D721Med (cell line): ENCODE measurements at regions not wholly inside any gene's neighbourhood (a gene's known extent, or its start where the extent isn't known, plus 50 kb on each side); places are given as distances from the start of the nearest gene placed in this dataset.

Experiments used
- DNase-seq: peaks from one replicate; pipeline ENCODE4 v3.0.0; 2011; ENCODE audit warnings: low spot score; ENCODE audit not compliant: insufficient read length
- FAIRE-seq: peaks from 2 replicates; lab custom pipeline; 2011; peaks lifted over from hg19 to GRCh38; lab: Jason Lieb, UNC
- TF ChIP-seq, protein P1 (sequence below): IDR thresholded peaks from 2 replicates; pipeline ENCODE4 v1.5.1; 2012; ENCODE audit warnings: mild to moderate bottlenecking, control low read depth; ENCODE audit not compliant: insufficient read depth; ENCODE audit errors: missing control alignments

DNA sequence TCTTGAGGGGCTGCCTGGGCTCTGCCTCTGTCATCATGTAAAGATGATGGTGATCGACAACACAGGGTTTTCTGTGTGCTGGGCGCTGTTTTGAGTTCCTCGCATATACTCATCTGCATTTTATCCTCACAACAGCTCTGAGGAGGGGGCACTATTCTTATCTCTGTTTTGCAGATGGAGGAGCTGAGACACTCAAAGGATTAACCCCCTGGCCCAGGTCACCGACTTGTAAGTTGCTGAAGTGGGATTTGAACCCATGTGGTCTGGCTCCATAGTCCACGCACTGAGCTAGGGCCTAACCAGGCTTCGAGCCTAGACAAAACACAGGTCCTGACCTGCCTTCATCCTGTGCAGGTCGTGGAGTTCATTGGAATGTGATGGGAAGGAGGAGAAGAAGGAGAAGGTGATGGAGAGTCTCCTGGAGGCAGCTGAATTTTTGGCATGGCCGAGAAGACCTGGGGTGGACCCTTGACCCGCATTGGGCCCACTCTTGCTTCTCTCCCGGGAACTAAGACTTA lies 140.0 kb downstream of the ASCL4 start:
- DNase-seq (no peak), FAIRE-seq (no peak)
- TF ChIP-seq, protein P1, sequence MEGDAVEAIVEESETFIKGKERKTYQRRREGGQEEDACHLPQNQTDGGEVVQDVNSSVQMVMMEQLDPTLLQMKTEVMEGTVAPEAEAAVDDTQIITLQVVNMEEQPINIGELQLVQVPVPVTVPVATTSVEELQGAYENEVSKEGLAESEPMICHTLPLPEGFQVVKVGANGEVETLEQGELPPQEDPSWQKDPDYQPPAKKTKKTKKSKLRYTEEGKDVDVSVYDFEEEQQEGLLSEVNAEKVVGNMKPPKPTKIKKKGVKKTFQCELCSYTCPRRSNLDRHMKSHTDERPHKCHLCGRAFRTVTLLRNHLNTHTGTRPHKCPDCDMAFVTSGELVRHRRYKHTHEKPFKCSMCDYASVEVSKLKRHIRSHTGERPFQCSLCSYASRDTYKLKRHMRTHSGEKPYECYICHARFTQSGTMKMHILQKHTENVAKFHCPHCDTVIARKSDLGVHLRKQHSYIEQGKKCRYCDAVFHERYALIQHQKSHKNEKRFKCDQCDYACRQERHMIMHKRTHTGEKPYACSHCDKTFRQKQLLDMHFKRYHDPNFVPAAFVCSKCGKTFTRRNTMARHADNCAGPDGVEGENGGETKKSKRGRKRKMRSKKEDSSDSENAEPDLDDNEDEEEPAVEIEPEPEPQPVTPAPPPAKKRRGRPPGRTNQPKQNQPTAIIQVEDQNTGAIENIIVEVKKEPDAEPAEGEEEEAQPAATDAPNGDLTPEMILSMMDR = no peak

DNA sequence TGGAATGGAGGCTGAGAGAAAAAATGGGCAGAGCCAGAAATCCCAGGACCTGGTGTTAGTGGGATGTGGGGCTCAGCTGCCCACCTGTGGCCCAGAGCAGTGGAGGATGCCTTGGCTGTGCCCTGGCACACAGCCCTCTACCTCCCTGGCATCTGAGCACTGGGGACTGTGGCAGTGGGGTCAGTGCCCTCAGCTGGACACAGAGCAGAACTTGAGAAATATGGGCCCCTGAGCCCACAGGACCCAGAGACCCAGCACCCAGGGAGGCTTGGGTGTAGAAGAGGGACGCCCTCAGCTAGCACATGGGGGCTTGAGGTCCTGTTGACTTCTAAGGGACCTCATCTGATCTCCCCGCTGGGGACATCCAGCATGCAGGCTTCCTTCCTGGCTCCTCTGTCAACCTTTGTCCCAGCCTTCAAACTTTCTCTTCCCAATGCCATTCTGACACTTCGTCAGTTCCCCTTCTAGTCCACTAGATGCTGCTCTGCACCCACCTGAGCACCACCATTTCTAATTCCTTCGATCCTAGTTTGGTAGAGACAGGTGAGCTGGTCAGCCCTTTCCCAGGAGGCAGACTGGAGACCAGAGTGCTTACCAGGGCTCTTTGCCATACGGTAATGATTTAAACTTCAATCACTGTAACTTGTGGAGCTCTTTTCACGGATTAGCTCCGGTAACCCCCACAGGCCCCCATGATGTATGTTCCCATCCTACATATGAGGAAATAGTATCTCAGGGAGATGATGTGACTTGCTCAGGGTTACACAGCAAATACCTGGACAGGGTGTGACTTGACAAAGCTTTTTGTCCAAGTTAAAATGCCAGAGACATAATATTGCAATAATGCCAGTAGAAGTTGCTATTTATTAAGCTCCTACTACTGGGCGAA lies 143.7 kb downstream of the ASCL4 start:
- no peak for FAIRE-seq
- TF ChIP-seq, protein P1 = peak; percentile 51
- DNase-seq = peak; percentile 41

DNA sequence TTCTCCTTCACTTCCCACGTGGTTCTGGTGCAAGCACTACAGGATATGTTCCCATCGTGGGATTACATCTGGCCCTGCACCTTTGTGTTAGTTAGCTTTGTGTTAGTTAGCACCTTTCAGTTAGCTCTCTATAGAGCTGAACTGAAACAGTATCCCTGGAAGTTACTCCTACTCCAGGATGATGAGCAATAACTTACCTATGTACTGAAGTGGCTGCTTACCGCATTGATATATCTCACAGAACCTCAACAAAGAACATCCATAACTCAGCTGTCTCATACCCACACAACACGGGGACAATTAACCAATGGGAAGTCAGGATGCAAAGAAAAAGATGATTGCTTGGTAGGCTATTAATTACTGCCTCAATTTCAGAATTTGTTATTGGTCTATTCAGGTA lies 146.6 kb downstream of the ASCL4 start:
- TF ChIP-seq, protein P1 = no peak
- FAIRE-seq (no peak), DNase-seq (no peak)

DNA sequence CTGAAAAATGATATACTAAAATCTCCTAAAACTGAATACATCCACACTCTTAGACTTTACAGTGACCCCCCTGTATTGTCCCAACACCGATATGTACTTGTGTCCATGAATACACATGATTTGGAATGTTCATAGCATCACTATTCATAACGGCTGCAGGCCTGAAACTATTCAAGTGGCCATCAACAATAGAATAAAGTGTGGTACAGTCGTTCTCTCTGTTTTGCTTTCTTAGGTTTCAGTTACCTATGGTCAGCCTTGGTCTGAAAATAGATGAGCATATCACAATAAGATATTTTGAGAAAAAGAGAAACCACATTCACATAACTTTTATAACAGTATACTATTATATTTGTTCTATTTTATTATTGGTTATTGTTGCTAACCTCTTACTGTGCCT lies 150.6 kb downstream of the ASCL4 start:
- no peak for DNase-seq
- no peak for FAIRE-seq
- TF ChIP-seq, protein P1 = no peak

DNA sequence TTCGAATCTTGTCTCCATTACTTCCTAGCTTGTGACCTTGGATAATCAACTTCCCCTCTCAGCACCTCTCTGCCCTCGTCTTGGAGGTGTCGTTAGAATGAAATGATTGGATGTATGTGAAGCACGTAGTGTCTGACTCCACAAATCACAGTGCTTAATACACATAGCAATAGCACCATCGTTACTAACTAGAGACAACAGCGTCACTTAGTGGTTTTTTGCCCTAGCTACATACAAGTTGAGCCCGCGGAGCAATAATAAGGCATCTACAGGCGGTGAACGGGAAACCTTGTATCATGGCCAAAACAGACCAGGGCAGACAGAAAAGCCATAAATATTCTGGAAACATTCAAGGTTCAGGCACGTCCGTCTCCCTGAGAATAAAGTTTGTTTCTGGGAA lies 154.9 kb downstream of the ASCL4 start:
- TF ChIP-seq, protein P1 = peak; percentile 87
- peak; percentile 6 for FAIRE-seq
- no peak for DNase-seq

DNA sequence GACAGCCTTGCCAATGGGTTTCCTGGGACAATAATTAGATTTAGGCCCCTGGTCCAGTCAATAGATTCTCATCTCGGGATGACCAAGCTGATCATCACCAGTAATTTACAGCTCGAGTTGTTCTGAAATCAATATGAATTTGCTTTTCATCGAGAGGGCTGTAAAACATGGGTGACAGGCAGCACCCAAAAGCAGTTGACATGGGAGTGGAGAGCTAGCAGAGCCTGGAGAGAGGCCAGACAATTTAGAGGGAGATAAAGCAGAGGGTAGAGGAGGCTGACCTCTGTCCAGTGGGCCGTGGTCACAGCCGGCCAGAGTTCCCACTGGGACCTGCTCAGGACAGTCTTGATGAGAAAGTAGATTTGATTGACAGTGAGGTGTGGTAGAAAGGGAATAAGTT lies 157.3 kb downstream of the ASCL4 start:
- no peak for DNase-seq
- TF ChIP-seq, protein P1 = no peak
- FAIRE-seq = no peak

DNA sequence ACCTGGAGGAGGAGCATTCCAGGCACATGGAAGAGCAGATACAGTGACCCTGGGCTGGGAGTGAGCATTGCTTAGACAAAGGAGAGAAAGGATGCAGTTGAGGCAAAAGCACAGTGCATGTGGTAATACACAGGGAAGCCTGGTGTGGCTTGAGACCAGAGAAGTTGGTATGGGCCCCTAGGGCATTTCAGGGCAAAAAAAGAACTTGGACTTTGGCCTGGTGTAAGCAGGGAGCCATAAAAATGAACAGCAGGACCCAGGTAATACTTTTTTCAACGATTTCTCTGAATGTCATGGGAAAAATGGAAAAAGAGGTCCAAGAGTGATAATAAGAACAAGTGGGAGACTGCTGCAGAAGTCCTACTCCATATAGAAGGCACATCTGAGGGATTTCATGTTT lies 163.9 kb downstream of the ASCL4 start:
- TF ChIP-seq, protein P1 = no peak
- no peak for DNase-seq
- FAIRE-seq = no peak
